T-cell (primary cell): ENCODE measurements at regions not wholly inside any gene's neighbourhood (a gene's known extent, or its start where the extent isn't known, plus 50 kb on each side); places are given as distances from the start of the nearest gene placed in this dataset.

Source experiments
- ATAC-seq, 4 experiments: fragments of 200-7000 bp in 3 of 4; fragments of 150-1000 bp in 1 of 4; cut with Tn5 transposase; replicated peaks in 1 of 4; 1 replicate in 3 of 4; 2 replicates in 1 of 4; pipeline ENCODE4 v1.10.0; 2021; ENCODE audit warnings: moderate library complexity in 3 of 4, mild to moderate bottlenecking in 2 of 4, moderate number of reproducible peaks in 1 of 4
- CTCF ChIA-PET, 2 donors: fragments of 300-600 bp; sonication (Branson Sonifier 250); formaldehyde crosslinking; loops; one replicate each; lab custom pipeline; 2022; ENCODE audit warnings: antibody characterized with exemption in 2 of 2; lab: Charles Lee
- POLR2A ChIA-PET, 2 donors: fragments of 300-600 bp; sonication (Branson Sonifier 250); formaldehyde crosslinking; loops; one replicate each; lab custom pipeline; 2022; ENCODE audit warnings: antibody characterized with exemption in 2 of 2; lab: Charles Lee
- DNase-seq, 35 experiments: peaks; one replicate each; pipeline versions ENCODE4 v3.0.0 to v3.0.0-alpha.2; 2013 to 2023
- H3K27ac ChIP-seq: one replicate; pipeline ENCODE4 v1.5.1; 2013; ENCODE audit warnings: low read length
- H3K27me3 ChIP-seq, 2 experiments: replicated peaks in 1 of 2; 1 replicate in 1 of 2; 2 replicates in 1 of 2; pipeline versions ENCODE4 v1.6.1 to v1.7.0; 2013; ENCODE audit warnings: low read length in 1 of 2, mixed read lengths in 1 of 2; ENCODE audit not compliant: control insufficient read depth in 2 of 2, insufficient read depth in 2 of 2; ENCODE audit errors: extremely low read depth in 1 of 2
- H3K36me3 ChIP-seq, 2 donors: 1 replicate in 1 of 2; 2 replicates in 1 of 2; pipeline versions ENCODE4 v1.6.1 to v1.7.0; 2013; ENCODE audit warnings: low read length in 1 of 2; ENCODE audit not compliant: control insufficient read depth in 2 of 2, insufficient read depth in 1 of 2; ENCODE audit errors: extremely low read depth in 1 of 2
- H3K4me1 ChIP-seq, 2 experiments: 1 replicate in 1 of 2; 2 replicates in 1 of 2; pipeline versions ENCODE4 v1.6.1 to v1.7.0; 2013; ENCODE audit warnings: low read length in 2 of 2, mixed read lengths in 1 of 2; ENCODE audit not compliant: insufficient read depth in 2 of 2, control insufficient read depth in 1 of 2; ENCODE audit errors: extremely low read depth in 1 of 2
- H3K4me3 ChIP-seq, 2 donors: 1 replicate in 1 of 2; 2 replicates in 1 of 2; pipeline versions ENCODE4 v1.5.1 to v1.7.0; 2013; ENCODE audit warnings: mild to moderate bottlenecking in 2 of 2, low read length in 1 of 2, moderate library complexity in 1 of 2; ENCODE audit not compliant: control insufficient read depth in 1 of 2; ENCODE audit errors: extremely low read depth in 1 of 2
- H3K9me3 ChIP-seq: 2 replicates; pipeline ENCODE4 v1.7.0; 2013
- H3K27ac Mint-ChIP-seq, 2 donors: one replicate each; pipeline ENCODE4 v1.8.0; 2020 to 2021; ENCODE audit warnings: mild to moderate bottlenecking in 2 of 2, mixed read lengths in 2 of 2
- H3K27me3 Mint-ChIP-seq, 2 donors: one replicate each; pipeline ENCODE4 v1.8.0; 2021 to 2022; ENCODE audit warnings: mixed read lengths in 2 of 2
- H3K36me3 Mint-ChIP-seq: one replicate; pipeline ENCODE4 v1.8.0; 2021; ENCODE audit warnings: mixed read lengths
- H3K4me1 Mint-ChIP-seq, 3 donors: one replicate each; pipeline ENCODE4 v1.8.0; 2020 to 2022; ENCODE audit warnings: mixed read lengths in 3 of 3, mild to moderate bottlenecking in 1 of 3
- H3K4me3 Mint-ChIP-seq, 3 donors: one replicate each; pipeline ENCODE4 v1.8.0; 2020 to 2022; ENCODE audit warnings: mild to moderate bottlenecking in 3 of 3, mixed read lengths in 3 of 3, moderate library complexity in 3 of 3
- H3K9me3 Mint-ChIP-seq, 3 donors: one replicate each; pipeline ENCODE4 v1.8.0; 2020 to 2022; ENCODE audit warnings: mixed read lengths in 3 of 3
- WGBS: methylation state at CpG from one replicate; pipeline ENCODE4 v1.1.5; 2013; ENCODE audit warnings: missing lambda C conversion rate; ENCODE audit not compliant: insufficient coverage; 5-methylcytosine and 5-hydroxymethylcytosine counted together

DNA sequence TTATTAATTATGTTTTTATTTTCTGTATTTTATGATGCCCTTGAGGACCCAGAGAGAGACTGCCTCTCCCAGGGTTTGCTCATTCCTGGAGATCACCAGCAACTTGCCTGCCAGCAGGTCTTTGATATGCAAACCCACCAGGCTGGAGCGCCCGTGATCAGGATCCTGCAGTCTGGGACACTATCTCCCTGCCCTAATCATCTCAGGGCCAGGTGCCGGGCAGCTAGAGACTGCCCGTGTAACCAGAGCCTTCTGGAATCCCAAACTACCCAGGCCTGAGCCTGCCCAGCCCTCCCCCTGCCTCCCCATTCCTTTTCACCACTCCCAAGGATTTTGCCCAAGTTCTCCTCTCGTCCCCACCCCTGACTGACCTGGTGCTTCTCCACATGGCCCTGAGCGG, 52.2 kb upstream of the B3GAT1 start:
- CTCF ChIA-PET, result no interaction called here
- POLR2A ChIA-PET, result no interaction called here
- Histone ChIP-seq H3K36me3 (no peaks in the 10 kb centered on the region), H3K27ac (no peak overlapping the region), H3K9me3 (no peaks in the 10 kb centered on the region), H3K4me3 (no peak overlapping the region), H3K27me3 (peaks cover 0 to 43% of the 10 kb centered on the region in 2 experiments), H3K4me1 (no peaks in the 10 kb centered on the region)
- ATAC-seq (no peak), DNase-seq (no peak)
- Mint-ChIP-seq H3K36me3 (no peaks in the 10 kb centered on the region), H3K9me3 (no peaks in the 10 kb centered on the region), H3K27me3 (peaks cover 49 to 51% of the 10 kb centered on the region in 2 donors), H3K4me1 (no peaks in the 10 kb centered on the region), H3K27ac (no peak overlapping the region), H3K4me3 (no peak overlapping the region)
- WGBS, result 48% methylated on average over 6 of the region's 6 CpGs

DNA sequence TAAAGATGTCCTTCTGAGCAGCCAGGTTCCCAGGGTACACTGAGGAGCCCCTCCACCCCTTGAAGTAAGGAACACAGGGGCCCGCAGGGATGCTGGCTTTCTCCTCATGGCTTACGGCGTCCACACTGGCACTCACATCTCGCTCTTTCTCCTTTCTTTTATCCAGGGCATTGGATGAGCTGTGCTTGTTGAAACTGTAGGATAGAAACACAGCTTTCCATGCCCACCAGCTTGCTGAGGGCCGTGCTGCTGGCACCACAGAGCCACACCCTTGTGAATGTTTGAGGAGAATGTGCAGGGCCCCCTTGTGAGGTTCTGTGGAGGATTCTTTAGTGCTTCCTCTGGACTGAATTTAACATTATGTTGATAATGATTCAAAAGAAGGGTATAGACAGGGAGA, 51.7 kb upstream of the B3GAT1 start:
- WGBS, result 86% methylated on average over 1 of the region's 5 CpGs
- ATAC-seq (no peak), DNase-seq (no peak)
- no peak overlapping the region for H3K4me3 ChIP-seq
- no peaks in the 10 kb centered on the region for H3K4me1 ChIP-seq
- CTCF ChIA-PET, result no interaction called here
- H3K27me3 Mint-ChIP-seq, result peaks cover 49 to 51% of the 10 kb centered on the region in 2 donors
- no peak overlapping the region for H3K4me3 Mint-ChIP-seq
- H3K9me3 ChIP-seq, result no peaks in the 10 kb centered on the region
- H3K4me1 Mint-ChIP-seq, result no peaks in the 10 kb centered on the region
- H3K27me3 ChIP-seq, result peaks cover 0 to 42% of the 10 kb centered on the region in 2 experiments
- H3K36me3 Mint-ChIP-seq, result no peaks in the 10 kb centered on the region
- H3K36me3 ChIP-seq, result no peaks in the 10 kb centered on the region
- H3K9me3 Mint-ChIP-seq, result peaks cover 0 to 3% (median 2%) of the 10 kb centered on the region in 3 donors
- no peak overlapping the region for H3K27ac ChIP-seq
- no peak overlapping the region for H3K27ac Mint-ChIP-seq
- POLR2A ChIA-PET, result no interaction called here
